ENCODE measurements at regions not wholly inside any gene's neighbourhood (a gene's known extent, or its start where the extent isn't known, plus 50 kb on each side); places are given as distances from the start of the nearest gene placed in this dataset.

DNA sequence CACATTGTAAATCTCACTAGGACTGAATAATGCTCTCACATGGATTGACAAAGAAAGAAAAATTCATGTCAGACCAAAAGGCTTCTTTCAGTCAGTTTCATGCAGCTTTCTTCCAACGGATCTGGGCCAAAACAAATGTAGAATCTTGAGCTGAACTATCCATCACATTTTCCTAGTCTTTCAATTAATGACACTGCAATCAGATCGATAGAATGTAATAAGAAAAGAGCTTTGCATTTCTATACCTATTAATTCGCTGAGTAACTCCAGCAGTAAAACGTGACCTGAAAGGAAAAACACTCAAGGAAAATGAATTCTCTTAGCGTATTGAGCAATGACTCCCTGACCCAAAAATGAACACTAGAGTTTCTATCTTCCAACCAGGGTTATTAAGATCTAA, 194.8 kb upstream of the BLID start:
- no peak overlapping the region for H3K27ac Mint-ChIP-seq
- no peak for ATAC-seq
- peaks cover 49% of the 10 kb centered on the region for H3K4me1 Mint-ChIP-seq
- no peaks in the 10 kb centered on the region for H3K9me3 Mint-ChIP-seq
- no peaks in the 10 kb centered on the region for H3K36me3 Mint-ChIP-seq
- ChIA-PET CTCF (no interaction called here), POLR2A (no interaction called here)
- no peak overlapping the region for H3K4me3 Mint-ChIP-seq
- H3K27me3 Mint-ChIP-seq (ENCODE audit: low read depth), result peaks cover 12% of the 10 kb centered on the region
- TF ChIP-seq, protein P1, sequence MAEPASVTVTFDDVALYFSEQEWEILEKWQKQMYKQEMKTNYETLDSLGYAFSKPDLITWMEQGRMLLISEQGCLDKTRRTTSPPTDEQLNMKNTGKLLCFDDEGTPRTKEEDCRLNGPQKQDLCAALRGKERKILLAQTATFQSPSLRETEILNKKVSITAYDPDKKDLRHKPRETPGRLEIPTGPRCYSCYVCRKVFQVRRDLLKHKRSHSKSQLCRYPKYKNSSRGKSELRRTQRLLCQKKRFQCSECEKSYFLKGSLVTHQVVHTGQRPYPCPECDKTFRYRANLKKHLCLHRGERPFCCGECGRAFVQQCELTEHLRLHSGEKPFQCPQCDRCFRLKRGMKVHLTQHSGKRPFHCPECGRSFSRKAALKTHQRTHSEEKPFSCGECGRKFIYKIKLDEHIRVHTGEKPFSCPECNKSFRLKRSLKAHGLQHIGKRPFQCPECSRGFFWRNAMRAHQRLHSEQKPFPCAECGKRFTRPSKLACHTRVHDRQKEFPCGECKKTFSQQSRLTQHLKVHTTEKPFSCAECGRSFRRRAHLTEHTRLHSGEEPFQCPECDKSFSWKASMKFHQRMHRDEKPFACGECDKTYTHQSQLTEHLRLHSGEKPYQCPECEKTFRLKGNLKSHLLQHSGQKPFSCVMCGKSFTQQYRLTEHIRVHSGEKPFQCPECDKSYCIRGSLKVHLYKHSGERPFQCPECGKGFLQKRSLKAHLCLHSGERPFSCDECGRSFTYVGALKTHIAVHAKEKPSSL (CRISPR knock-in tag; conservative IDR thresholded peaks at IDR 0.05), result no peak
- TF ChIP-seq OVOL2 (CRISPR knock-in tag; IDR thresholded peaks at IDR 0.05; ENCODE audit: borderline replicate concordance) (no peak), ESRRA (CRISPR knock-in tag; IDR thresholded peaks at IDR 0.05; ENCODE audit: borderline replicate concordance) (no peak), ZNF396 (CRISPR knock-in tag; IDR thresholded peaks at IDR 0.05; ENCODE audit: borderline replicate concordance) (no peak), RELA (CRISPR knock-in tag; IDR thresholded peaks at IDR 0.05; ENCODE audit: borderline replicate concordance) (no peak), TEAD1 (CRISPR knock-in tag; IDR thresholded peaks at IDR 0.05) (no peak), ZNF219 (CRISPR knock-in tag; IDR thresholded peaks at IDR 0.05; ENCODE audit: borderline replicate concordance) (no peak), SMAD3 (CRISPR knock-in tag; IDR thresholded peaks at IDR 0.05; ENCODE audit: borderline replicate concordance) (no peak), KAT7 (CRISPR knock-in tag; IDR thresholded peaks at IDR 0.05; ENCODE audit: borderline replicate concordance) (no peak), ZNF423 (CRISPR knock-in tag; IDR thresholded peaks at IDR 0.05) (no peak), NR3C1 (CRISPR knock-in tag; conservative IDR thresholded peaks at IDR 0.05; ENCODE audit: low read depth) (no peak), MXD4 (CRISPR knock-in tag; IDR thresholded peaks at IDR 0.05; ENCODE audit: borderline replicate concordance) (no peak)
- TF ChIP-seq, protein P2, sequence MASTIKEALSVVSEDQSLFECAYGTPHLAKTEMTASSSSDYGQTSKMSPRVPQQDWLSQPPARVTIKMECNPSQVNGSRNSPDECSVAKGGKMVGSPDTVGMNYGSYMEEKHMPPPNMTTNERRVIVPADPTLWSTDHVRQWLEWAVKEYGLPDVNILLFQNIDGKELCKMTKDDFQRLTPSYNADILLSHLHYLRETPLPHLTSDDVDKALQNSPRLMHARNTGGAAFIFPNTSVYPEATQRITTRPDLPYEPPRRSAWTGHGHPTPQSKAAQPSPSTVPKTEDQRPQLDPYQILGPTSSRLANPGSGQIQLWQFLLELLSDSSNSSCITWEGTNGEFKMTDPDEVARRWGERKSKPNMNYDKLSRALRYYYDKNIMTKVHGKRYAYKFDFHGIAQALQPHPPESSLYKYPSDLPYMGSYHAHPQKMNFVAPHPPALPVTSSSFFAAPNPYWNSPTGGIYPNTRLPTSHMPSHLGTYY (CRISPR knock-in tag; IDR thresholded peaks at IDR 0.05), result no peak
- TF ChIP-seq, protein P3, sequence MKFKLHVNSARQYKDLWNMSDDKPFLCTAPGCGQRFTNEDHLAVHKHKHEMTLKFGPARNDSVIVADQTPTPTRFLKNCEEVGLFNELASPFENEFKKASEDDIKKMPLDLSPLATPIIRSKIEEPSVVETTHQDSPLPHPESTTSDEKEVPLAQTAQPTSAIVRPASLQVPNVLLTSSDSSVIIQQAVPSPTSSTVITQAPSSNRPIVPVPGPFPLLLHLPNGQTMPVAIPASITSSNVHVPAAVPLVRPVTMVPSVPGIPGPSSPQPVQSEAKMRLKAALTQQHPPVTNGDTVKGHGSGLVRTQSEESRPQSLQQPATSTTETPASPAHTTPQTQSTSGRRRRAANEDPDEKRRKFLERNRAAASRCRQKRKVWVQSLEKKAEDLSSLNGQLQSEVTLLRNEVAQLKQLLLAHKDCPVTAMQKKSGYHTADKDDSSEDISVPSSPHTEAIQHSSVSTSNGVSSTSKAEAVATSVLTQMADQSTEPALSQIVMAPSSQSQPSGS (CRISPR knock-in tag; IDR thresholded peaks at IDR 0.05; ENCODE audit: borderline replicate concordance, low read depth), result no peak
- TF ChIP-seq, protein P4, sequence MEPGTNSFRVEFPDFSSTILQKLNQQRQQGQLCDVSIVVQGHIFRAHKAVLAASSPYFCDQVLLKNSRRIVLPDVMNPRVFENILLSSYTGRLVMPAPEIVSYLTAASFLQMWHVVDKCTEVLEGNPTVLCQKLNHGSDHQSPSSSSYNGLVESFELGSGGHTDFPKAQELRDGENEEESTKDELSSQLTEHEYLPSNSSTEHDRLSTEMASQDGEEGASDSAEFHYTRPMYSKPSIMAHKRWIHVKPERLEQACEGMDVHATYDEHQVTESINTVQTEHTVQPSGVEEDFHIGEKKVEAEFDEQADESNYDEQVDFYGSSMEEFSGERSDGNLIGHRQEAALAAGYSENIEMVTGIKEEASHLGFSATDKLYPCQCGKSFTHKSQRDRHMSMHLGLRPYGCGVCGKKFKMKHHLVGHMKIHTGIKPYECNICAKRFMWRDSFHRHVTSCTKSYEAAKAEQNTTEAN (CRISPR knock-in tag; IDR thresholded peaks at IDR 0.05), result no peak
- TF ChIP-seq, protein P5, sequence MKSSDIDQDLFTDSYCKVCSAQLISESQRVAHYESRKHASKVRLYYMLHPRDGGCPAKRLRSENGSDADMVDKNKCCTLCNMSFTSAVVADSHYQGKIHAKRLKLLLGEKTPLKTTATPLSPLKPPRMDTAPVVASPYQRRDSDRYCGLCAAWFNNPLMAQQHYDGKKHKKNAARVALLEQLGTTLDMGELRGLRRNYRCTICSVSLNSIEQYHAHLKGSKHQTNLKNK (CRISPR knock-in tag; IDR thresholded peaks at IDR 0.05), result no peak
- TF ChIP-seq, protein P6, sequence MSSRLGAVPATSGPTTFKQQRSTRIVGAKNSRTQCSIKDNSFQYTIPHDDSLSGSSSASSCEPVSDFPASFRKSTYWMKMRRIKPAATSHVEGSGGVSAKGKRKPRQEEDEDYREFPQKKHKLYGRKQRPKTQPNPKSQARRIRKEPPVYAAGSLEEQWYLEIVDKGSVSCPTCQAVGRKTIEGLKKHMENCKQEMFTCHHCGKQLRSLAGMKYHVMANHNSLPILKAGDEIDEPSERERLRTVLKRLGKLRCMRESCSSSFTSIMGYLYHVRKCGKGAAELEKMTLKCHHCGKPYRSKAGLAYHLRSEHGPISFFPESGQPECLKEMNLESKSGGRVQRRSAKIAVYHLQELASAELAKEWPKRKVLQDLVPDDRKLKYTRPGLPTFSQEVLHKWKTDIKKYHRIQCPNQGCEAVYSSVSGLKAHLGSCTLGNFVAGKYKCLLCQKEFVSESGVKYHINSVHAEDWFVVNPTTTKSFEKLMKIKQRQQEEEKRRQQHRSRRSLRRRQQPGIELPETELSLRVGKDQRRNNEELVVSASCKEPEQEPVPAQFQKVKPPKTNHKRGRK (CRISPR knock-in tag; IDR thresholded peaks at IDR 0.05; ENCODE audit: borderline replicate concordance), result no peak
- TF ChIP-seq, protein P7, sequence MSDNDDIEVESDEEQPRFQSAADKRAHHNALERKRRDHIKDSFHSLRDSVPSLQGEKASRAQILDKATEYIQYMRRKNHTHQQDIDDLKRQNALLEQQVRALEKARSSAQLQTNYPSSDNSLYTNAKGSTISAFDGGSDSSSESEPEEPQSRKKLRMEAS (CRISPR knock-in tag; IDR thresholded peaks at IDR 0.05), result no peak
- TF ChIP-seq, protein P8, sequence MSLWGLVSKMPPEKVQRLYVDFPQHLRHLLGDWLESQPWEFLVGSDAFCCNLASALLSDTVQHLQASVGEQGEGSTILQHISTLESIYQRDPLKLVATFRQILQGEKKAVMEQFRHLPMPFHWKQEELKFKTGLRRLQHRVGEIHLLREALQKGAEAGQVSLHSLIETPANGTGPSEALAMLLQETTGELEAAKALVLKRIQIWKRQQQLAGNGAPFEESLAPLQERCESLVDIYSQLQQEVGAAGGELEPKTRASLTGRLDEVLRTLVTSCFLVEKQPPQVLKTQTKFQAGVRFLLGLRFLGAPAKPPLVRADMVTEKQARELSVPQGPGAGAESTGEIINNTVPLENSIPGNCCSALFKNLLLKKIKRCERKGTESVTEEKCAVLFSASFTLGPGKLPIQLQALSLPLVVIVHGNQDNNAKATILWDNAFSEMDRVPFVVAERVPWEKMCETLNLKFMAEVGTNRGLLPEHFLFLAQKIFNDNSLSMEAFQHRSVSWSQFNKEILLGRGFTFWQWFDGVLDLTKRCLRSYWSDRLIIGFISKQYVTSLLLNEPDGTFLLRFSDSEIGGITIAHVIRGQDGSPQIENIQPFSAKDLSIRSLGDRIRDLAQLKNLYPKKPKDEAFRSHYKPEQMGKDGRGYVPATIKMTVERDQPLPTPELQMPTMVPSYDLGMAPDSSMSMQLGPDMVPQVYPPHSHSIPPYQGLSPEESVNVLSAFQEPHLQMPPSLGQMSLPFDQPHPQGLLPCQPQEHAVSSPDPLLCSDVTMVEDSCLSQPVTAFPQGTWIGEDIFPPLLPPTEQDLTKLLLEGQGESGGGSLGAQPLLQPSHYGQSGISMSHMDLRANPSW (CRISPR knock-in tag; conservative IDR thresholded peaks at IDR 0.05; ENCODE audit: low read depth), result no peak
- TF ChIP-seq, protein P9, sequence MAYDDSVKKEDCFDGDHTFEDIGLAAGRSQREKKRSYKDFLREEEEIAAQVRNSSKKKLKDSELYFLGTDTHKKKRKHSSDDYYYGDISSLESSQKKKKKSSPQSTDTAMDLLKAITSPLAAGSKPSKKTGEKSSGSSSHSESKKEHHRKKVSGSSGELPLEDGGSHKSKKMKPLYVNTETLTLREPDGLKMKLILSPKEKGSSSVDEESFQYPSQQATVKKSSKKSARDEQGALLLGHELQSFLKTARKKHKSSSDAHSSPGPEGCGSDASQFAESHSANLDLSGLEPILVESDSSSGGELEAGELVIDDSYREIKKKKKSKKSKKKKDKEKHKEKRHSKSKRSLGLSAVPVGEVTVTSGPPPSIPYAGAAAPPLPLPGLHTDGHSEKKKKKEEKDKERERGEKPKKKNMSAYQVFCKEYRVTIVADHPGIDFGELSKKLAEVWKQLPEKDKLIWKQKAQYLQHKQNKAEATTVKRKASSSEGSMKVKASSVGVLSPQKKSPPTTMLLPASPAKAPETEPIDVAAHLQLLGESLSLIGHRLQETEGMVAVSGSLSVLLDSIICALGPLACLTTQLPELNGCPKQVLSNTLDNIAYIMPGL (CRISPR knock-in tag; IDR thresholded peaks at IDR 0.05), result no peak
- no peak for DNase-seq (ENCODE audit: low spot score)

Data from WTC11 (cell line).